Ectodermal cell (in vitro differentiated cells): ENCODE measurements at regions not wholly inside any gene's neighbourhood (a gene's known extent, or its start where the extent isn't known, plus 50 kb on each side); places are given as distances from the start of the nearest gene placed in this dataset.
"Not testable (repeated sequence)": the region's sequence is repeated elsewhere in the genome, so short reads cannot be mapped to it uniquely, and the experiment has no call there.

Experiments used
- H3K27ac ChIP-seq: 2 replicates; pipeline ENCODE4 v1.7.0; 2013; ENCODE audit warnings: mild to moderate bottlenecking, low read depth, low read length; ENCODE audit not compliant: insufficient read depth, poor library complexity, severe bottlenecking
- H3K27me3 ChIP-seq: 2 replicates; pipeline ENCODE4 v1.7.0; 2013; ENCODE audit warnings: mild to moderate bottlenecking, low read length; ENCODE audit not compliant: insufficient read depth, control insufficient read depth, poor library complexity, severe bottlenecking
- H3K36me3 ChIP-seq: one replicate; pipeline ENCODE4 v1.7.0; 2013; ENCODE audit warnings: low read length; ENCODE audit not compliant: control insufficient read depth, insufficient read depth
- H3K4me1 ChIP-seq: one replicate; pipeline ENCODE4 v1.7.0; 2013; ENCODE audit warnings: low read length; ENCODE audit not compliant: control insufficient read depth, insufficient read depth
- H3K4me3 ChIP-seq: 2 replicates; pipeline ENCODE4 v1.7.0; 2013; ENCODE audit warnings: low read depth, low read length, control low read depth; ENCODE audit not compliant: insufficient read depth
- H3K9me3 ChIP-seq: 2 replicates; pipeline ENCODE4 v1.7.0; 2013; ENCODE audit warnings: mild to moderate bottlenecking, low read length, moderate library complexity; ENCODE audit not compliant: control insufficient read depth
- WGBS, 2 experiments: methylation state at CpG; one replicate each; pipeline ENCODE4 v1.1.7; 2013; ENCODE audit warnings: missing lambda C conversion rate in 2 of 2; 5-methylcytosine and 5-hydroxymethylcytosine counted together

DNA sequence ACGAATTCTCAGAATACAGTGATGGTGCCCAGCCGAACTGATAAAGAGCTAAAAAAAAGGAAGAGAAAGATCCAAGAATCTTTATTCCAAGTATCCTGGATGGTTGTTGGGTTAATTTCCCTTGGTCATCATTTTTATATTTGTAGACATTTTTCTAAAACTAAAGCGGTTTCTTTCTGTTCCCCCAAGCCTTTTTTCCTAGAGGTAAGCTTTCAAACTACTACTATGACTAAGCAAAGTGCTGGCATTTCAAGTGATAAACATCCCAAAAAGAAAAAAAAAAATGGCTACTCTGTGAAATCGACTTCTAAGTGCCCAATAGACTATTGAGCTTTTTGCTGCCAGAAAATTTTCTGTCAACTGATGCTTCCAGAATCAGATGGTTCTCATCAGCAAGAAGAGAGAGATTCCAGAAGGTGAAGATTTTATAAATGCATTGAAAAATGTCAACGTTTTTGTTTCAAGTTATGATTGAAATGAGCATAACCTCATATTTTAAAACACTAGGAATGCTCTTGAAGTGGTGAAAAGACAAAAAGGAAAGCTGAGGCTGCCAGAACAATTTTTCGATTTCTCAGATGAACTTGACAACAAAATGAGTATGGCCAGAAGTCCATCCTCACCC, 96.1 kb upstream of the ZC3H11B start:
- Histone ChIP-seq H3K4me3 (no peak overlapping the region), H3K4me1 (no peaks in the 10 kb centered on the region), H3K27ac (no peak overlapping the region), H3K36me3 (no peaks in the 10 kb centered on the region), H3K9me3 (no peaks in the 10 kb centered on the region), H3K27me3 (no peaks in the 10 kb centered on the region)
- 92 to 95% methylated on average over 5 to 6 of the region's 6 CpGs for WGBS, 2 experiments

DNA sequence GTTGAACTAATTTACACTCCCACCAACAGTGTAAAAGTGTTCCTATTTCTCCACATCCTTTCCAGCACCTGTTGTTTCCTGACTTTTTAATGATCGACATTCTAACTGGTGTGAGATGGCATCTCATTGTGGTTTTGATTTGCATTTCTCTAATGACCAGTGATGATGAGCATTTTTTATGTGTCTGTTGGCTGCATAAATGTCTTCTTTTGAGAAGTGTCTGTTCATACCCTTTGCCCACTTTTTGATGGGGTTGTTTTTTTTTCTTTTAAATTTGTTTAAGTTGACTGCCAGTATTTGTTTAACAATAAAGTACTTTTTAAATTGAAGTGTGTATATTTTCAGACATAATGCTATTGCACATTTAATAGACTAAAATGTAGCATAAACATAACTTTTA, 95.0 kb upstream of the ZC3H11B start:
- not testable (repeated sequence) for H3K27ac ChIP-seq, H3K4me1 ChIP-seq, H3K36me3 ChIP-seq, H3K4me3 ChIP-seq, H3K27me3 ChIP-seq, H3K9me3 ChIP-seq
- 88 to 100% methylated on average over 1 of the region's 1 CpG for WGBS, 2 experiments

DNA sequence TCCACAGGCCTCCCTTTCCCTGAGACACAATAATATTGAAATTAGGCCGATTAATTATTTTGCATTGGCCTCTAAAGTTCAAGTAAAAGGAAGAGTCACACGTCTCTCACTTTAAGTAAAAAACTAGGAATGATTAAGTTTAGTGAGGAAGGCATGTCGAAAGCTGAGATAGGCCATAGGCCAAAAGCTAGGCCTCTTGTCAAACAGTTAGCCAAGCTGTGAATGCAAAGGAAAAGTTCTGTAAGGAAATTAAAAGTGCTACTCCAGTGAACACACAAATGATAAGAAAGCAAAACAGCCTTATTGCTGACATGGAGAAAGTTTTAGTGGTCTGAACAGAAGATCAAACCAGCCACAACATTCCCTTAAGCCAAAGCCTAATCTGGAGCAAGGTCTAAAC, 91.4 kb upstream of the ZC3H11B start:
- H3K27me3 ChIP-seq, H3K27ac ChIP-seq, H3K4me1 ChIP-seq, H3K36me3 ChIP-seq, H3K9me3 ChIP-seq, H3K4me3 ChIP-seq: not testable (repeated sequence)
- 91 to 92% methylated on average over 3 of the region's 3 CpGs for WGBS, 2 experiments

DNA sequence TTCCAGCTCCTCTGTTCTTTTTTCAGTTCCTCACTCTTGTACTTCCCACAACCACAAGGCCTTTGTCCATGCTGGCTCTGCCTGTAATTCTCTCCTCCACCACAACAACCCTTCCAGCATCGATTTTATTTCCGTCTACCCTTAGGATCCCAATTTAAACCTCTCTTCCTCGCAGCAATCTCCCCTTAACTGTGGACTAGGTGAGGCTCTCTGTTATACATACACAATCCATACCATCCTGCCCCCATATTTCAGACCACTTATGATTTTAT, 90.4 kb upstream of the ZC3H11B start:
- Histone ChIP-seq H3K27ac (no peak overlapping the region), H3K27me3 (no peaks in the 10 kb centered on the region), H3K4me3 (no peak overlapping the region), H3K4me1 (no peaks in the 10 kb centered on the region), H3K36me3 (no peaks in the 10 kb centered on the region), H3K9me3 (no peaks in the 10 kb centered on the region)
- 87% methylated on average over 3 of the region's 3 CpGs for WGBS, 2 experiments

DNA sequence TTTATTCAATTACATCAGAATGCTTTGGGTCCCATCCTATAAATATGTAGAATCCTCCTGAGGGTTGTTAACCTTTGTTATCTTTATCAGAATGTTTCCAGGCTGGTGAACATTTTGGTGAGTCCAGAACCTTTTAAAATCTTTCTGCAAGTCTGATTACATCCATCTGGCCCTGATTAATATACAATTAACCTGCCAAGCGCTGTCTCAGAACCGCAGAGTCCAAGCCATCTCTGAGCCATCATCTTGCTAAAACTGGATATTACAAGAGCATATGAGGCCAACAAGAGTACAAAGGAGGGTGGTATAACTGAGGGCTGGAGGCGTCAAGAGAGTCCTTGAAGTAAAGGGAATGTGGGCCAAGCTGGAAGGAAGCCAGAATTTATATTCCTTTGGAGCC, 88.6 kb upstream of the ZC3H11B start:
- WGBS, 2 experiments = 94 to 96% methylated on average over 3 of the region's 3 CpGs
- H3K27ac ChIP-seq = no peak overlapping the region
- H3K4me1 ChIP-seq = no peaks in the 10 kb centered on the region
- no peaks in the 10 kb centered on the region for H3K9me3 ChIP-seq
- H3K27me3 ChIP-seq = no peaks in the 10 kb centered on the region
- no peak overlapping the region for H3K4me3 ChIP-seq
- no peaks in the 10 kb centered on the region for H3K36me3 ChIP-seq

DNA sequence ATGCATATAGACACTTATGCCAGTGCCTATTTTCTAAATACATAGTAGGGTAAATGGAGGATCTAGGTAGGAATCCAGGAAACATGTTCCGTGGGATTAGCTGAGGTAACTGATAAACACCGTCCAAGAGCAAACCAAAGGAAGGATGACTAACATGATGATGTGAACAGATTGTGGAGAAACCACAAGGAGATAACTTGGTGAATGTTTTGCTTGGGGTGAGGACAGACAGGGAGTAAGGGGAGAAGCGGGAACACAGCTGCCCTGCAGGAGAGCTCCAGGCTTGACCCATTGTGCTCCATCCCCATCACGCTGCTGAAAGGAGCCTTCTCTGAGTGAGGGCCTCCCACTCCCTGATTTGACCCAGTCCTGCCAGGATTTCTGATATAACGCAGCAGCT, 87.0 kb upstream of the ZC3H11B start:
- WGBS, 2 experiments = 89 to 96% methylated on average over 5 of the region's 5 CpGs
- Histone ChIP-seq H3K4me1 (no peaks in the 10 kb centered on the region), H3K36me3 (no peaks in the 10 kb centered on the region), H3K4me3 (no peak overlapping the region), H3K27me3 (no peaks in the 10 kb centered on the region), H3K9me3 (no peaks in the 10 kb centered on the region), H3K27ac (no peak overlapping the region)

DNA sequence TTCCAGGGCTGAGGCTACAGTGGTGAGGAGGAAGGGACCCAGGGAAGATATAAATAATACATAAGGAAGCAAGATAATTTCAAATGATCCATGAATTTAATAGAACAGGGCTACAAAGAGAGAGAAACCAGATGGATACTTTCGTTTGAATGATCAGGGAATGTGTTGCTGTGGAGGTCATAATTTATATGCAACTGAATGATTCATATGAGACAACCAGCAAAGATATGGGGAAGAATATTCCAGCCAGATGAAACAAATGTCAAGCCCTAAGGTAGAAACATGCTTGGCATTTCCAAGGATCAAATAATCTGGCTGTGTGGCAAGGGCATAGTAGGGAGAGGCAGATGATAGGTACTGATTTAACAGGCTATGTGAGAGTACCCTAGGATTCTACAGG, 84.8 kb upstream of the ZC3H11B start:
- Histone ChIP-seq H3K9me3 (no peaks in the 10 kb centered on the region), H3K36me3 (no peaks in the 10 kb centered on the region), H3K4me3 (no peak overlapping the region), H3K27ac (no peak overlapping the region), H3K4me1 (no peaks in the 10 kb centered on the region), H3K27me3 (no peaks in the 10 kb centered on the region)
- WGBS, 2 experiments = 87 to 100% methylated on average over 1 of the region's 1 CpG

DNA sequence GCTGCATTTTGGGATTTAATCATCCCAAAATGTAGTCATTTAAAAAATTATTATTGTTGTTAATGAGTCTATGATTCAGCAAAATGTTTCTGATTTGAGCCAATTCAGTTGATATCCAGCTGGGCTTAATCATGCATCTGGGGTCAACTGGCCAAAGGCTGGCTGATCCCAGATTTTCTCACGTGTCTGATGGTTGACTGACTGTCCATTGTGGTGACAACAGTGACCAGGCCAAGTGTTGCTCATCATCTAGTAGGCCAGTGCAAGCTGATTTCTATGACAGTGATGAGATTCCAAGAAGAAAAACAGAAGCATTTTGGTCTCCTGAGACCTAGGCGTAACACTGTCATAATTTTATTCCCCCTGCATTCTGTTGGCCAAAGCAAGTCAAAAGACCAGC, 80.1 kb upstream of the ZC3H11B start:
- Histone ChIP-seq H3K4me3 (no peak overlapping the region), H3K27ac (no peak overlapping the region), H3K36me3 (no peaks in the 10 kb centered on the region), H3K27me3 (no peaks in the 10 kb centered on the region), H3K9me3 (no peaks in the 10 kb centered on the region), H3K4me1 (no peaks in the 10 kb centered on the region)
- 90 to 96% methylated on average over 2 of the region's 2 CpGs for WGBS, 2 experiments

DNA sequence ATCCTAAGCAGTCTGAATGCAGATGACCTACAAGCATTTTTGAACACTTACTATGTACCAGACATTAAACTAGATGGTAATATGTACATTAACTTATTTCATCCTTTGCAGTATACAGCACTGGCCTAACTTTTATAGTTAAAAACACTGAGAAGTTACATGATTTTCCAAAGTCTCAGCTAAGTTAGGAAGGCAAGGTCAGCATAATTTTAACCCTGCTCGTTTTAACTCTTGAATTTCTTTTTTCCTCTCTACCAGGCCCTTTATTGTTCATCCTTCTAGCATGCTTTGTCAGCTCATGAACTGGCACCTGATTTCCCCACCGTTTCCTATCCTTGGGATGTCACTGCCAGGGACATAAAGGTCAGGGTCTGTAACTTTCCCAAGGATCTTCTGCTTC, 76.9 kb upstream of the ZC3H11B start:
- WGBS, 2 experiments = 84 to 87% methylated on average over 2 of the region's 2 CpGs
- H3K9me3 ChIP-seq = no peaks in the 10 kb centered on the region
- H3K4me3 ChIP-seq = no peak overlapping the region
- no peak overlapping the region for H3K27ac ChIP-seq
- H3K36me3 ChIP-seq = no peaks in the 10 kb centered on the region
- H3K27me3 ChIP-seq = no peaks in the 10 kb centered on the region
- no peaks in the 10 kb centered on the region for H3K4me1 ChIP-seq

DNA sequence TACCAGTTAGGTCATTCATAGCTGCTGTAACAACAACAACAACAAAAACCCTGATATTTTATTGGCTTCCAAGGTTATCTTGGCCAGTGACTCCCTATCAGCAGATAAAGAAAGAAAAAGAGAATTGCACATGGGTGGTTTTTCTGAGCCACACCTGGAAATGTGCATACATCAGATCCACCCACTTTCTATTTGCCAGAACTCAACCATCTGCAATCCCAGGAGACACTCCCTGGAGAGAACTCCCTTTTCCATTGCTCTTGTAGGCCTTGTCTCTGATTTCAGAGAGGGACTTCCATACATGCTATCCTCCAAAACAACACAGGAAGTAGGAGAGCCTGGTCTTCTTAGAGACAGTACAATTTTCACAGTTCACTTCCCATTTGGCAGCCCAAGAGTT, 74.9 kb upstream of the ZC3H11B start:
- Histone ChIP-seq H3K36me3 (no peaks in the 10 kb centered on the region), H3K9me3 (no peaks in the 10 kb centered on the region), H3K27me3 (no peaks in the 10 kb centered on the region), H3K4me1 (no peaks in the 10 kb centered on the region), H3K4me3 (no peak overlapping the region), H3K27ac (no peak overlapping the region)

DNA sequence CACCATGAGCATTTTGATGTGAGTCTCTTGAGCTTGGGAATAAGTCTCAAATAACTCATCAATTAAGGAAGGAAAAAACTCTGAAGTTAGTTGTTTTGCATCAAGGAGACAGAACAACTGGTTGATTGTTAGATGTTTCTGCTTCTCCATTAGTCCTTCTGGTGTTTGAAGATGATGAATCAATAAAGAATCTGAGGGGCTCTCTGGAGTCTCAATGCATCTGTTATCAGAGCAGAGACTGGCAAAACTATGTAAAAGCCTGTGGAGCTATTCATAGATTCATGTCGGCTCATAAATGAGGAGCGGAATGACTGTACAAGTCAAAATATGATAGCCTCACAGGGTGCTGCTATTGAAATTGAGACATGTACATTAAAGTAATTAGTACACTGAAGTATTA, 73.3 kb upstream of the ZC3H11B start:
- WGBS, 2 experiments = 95 to 97% methylated on average over 2 of the region's 2 CpGs
- Histone ChIP-seq H3K4me3 (no peak overlapping the region), H3K9me3 (no peaks in the 10 kb centered on the region), H3K36me3 (no peaks in the 10 kb centered on the region), H3K27ac (no peak overlapping the region), H3K4me1 (no peaks in the 10 kb centered on the region), H3K27me3 (no peaks in the 10 kb centered on the region)
